ENCODE measurements at regions not wholly inside any gene's neighbourhood (a gene's known extent, or its start where the extent isn't known, plus 50 kb on each side); places are given as distances from the start of the nearest gene placed in this dataset.
"Not testable (repeated sequence)": the region's sequence is repeated elsewhere in the genome, so short reads cannot be mapped to it uniquely, and the experiment has no call there.

DNA sequence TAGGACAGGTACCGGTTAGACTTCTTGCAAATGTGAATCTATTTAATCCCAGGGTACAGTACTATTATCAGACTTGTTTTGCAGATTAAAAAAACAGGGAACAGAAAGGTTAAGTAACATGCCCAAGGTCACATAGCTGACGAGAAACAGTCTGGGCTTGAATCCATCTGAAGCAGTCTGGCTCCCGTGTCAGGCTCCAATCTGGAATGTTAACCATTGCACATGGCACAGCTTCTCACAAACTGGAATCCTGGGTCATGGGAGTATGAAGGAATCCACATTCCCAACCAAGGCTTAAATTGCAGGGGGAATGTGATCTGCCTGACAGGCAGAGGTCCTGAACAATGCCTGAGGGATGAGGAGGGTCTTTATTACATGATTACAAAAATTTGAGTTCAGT lies 187.5 kb upstream of the SPTLC3 start:
- DNase-seq (ENCODE audit: low read depth): no peak

DNA sequence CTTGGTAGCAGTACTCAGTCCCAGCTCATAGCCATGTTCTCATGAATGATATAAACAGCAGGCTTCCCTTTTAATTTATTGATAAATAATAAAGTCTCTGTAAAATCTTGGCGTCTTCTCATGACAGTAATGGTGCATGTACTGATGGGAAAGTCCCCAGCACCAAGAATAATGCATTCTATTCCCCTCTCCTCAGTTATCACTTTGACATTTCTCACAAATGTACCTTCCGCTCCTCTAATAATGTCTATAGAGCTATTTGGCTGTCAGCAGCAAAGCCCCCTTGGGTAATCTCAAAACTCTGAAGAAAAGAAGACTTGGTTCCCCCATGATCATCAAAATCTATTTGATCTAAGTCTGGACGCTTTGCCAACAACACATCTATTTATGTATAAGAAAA lies 185.0 kb upstream of the SPTLC3 start:
- DNase-seq (ENCODE audit: low read depth): no peak

DNA sequence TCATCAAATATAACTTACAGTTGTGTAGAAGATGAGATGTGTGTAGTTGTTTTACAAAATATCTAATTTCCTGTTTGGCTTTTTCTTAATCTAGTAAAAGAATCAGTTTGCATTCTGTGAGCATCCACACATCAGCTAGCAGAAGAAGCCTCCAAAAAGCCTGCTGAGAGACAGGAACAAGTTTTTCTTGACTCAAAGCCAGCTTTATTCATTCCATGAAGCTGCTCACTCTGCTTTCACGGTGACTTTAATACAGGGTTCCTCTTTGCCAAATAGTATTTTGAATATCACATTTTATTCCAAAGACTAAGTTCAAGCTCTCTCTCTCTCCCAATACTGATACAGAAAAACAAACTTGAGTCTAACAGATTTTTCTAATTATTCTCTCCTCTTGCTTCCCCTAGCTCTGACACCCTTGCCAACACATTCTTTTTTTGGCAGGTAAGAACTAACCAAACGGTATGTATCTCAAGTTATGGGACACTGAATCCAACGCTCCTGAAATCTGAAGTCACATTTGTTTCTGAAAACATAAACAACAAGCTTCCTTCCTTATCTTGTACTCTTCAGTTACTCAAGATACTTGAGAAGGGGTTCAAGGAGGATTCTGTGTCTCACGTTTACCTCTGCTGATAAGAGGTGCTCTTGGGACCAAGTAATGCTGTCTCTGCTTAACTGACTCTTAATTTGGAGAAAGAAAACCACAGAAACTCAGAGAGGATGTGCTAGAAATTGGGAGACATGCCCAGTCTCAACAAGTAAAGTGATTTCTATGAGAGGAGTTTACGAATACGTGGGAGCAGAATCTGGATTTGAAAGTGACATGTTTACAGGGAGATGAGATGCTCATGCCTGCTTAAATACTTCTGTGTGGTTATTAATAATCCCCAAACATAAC lies 184.2 kb upstream of the SPTLC3 start:
- no peak for DNase-seq (ENCODE audit: low read depth)

DNA sequence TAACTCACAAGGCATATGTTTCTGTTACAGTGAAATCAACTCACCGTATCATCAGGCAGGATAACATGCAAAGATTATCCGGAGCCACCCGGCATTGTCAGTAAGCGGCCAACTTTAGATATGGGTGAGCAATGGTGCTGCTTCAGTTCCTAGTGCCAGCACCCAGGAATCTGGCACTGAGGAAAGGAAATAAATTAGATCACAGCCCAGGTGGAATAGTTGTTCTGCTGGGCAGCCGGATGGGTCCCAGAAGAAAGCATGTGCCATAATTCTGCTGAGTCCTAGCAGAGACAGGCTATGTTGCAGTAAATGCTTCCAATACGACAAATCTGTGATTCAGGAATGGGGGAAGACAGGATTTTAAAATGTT lies 183.6 kb upstream of the SPTLC3 start:
- DNase-seq (ENCODE audit: low read depth): no peak

DNA sequence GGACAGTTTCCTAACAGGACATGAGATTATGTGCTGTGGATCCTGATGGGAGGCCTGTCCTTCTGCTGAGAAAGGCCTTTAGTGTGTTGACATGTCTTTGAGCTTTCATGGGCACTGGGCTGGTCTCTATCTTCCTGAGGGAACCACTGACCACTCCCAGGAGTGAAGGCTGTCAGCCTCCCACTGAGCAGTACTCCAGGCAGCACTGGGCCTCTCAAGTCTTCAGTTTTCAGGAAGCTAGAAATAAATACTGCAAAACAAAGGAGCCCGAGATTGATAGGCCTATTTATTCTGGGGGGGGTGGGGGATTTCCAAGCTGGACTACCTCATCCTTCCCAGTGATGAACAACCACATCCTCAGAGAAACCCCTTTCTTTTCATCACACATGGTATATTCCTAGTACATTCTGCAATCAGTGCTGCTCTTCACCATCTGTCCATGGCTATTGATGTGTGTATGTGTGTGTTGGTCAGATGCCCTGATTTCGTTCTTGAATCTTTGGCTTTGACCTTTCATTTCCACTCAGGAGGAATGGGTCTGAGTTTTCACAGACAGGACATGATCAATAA lies 180.9 kb upstream of the SPTLC3 start:
- no peak for DNase-seq (ENCODE audit: low read depth)

DNA sequence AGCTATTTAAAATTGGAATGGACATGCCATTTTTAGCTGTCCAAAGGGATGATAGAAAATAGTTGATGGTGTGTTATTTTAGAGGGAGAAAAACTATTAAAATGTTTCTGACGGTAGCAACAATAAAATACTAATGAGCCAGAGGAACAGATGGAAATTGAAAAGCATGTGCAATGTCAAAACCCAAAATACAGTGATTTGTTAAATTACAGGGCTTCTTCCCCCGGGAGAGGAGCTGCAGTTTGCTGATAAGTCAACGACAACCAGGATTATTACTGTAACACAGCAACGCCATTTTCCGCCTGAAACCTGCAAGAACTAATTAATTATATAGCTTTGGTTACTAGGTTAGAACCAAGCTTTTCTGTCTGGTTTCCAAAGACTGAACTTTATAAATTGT lies 179.6 kb upstream of the SPTLC3 start:
- DNase-seq (ENCODE audit: low read depth): no peak

DNA sequence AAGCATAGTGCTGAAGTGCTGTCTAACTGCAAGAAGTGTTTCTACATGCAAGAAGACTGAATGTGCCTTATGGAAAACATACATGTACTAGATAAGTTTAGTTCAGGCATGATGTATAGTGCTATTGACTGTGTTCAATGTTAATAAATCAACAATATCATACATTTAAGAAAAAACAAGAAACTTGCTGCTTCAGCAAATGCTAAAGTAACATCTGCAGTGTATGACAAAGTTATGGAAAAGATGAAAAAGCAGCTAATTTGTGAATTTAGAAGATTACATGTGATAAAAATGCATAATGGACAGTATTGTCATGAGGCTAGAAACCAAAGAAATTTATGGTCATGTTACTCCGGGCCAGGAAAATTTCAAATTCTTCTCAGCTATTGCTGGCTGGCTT lies 174.9 kb upstream of the SPTLC3 start:
- DNase-seq (ENCODE audit: low read depth): no peak

DNA sequence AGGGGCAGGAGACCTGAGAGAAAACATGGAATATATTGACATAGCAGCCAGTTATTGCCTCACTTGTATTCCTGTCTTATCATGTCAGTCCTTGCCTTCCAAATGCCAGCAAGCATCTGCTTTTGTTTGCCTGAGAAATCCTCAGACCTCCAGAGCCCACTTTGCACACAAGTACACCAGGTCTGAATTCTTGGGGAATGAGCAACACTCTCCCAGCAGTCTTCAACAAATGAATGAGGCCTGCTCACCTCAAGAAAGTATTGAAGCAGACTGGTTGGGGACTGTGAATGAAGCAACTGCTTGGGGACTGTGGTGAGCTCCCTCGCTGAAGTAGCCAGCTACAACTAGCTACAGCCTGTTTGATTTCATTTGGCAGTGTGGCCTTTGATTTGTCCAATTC lies 172.8 kb upstream of the SPTLC3 start:
- DNase-seq (ENCODE audit: low read depth): no peak

DNA sequence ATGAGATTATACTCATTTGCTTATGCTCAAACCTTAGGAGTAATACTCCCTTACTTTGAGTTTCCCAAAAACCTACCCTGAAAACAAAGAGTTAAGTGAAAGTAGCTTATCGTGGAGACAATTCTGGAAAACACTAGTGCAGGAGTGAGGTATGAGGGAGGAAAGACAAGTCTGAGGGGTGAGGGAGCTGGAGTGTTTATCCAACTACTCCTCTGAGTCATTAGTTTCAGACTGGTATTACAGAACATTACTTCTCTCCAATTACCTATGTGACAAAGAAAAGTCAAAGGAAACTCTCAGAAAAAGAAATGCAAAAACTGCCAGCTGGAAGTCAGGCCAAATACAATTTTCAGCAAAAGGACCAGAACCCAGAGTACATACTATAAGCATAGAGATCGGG lies 171.1 kb upstream of the SPTLC3 start:
- no peak for DNase-seq (ENCODE audit: low read depth)

DNA sequence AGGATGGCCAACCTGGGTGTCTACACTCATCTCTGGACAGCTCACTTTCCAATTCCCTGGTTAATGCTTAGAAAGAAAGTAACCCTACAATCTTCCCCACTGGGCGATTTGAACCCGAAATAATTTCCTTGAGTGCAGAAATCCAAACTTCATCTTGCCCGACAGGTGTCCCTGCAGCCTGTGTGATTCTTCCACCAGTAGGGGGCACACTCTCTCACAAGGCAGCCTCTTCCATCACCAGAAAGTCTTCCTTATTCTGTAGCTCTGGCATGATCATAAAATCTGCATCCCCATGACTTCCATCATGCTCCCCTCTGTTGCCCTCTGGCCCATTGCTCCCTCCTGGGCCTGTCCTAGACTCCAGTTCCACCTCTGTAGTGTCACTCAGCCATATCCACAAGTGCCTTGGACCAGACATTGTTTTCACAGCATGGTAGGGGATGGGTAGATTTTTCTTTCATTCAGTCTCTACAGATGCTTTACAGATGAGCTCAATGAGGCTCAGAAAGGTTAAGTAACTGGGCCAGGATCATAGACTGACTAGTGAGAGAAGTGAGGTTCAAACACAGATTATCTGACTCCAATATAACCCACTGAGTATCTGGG lies 170.4 kb upstream of the SPTLC3 start:
- DNase-seq (ENCODE audit: low read depth): no peak

DNA sequence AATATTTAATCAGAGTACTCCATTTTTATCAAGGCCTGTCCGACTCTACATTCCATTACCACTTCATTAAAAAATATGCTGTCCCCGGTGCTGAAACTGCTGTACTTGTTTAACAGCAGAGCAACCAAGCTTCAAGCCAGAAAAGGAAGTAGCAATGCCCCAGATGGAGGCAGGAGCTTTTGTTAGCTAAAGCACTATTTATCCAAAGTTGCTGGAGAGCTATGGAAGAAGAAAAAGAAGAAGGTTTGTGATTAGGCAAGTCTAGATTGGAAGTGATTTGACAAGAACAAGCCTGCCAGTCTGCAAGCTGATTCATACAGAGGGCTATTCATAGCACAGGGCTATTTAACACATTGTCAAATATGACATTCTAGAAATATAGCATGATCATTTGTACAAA lies 160.9 kb upstream of the SPTLC3 start:
- no peak for DNase-seq (ENCODE audit: low read depth)

DNA sequence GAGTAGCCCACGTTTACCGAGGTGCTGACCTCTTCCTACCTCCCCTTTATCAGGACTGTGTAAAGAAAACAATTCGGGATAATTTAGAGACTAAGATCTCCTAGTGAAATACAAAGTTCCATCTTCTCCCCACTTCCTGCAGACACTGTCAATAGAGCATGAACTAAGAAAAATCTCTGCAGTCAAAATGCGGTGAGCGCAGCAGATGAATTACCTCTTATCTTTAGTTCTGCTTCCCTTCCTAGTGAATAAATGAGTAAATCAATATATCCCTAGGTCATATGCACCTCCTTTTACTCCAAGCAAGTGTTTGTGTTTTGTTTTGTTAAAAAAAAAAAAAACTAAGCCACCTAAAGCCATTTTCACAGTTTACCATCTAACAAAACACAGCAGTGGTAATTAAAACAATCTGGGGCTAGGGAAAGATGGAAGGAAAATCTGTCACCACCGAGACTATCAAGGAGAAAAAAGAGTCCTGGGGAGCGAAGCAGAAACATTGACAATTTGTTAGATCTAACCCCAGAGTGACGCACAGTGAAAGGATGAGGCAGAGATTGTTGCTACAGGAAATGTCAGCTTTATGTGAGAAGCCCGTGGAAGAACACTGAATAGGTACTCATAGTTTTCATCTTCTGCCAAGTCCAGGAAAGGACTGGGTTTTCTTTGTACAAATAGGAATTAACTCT lies 159.4 kb upstream of the SPTLC3 start:
- no peak for DNase-seq (ENCODE audit: low read depth)

DNA sequence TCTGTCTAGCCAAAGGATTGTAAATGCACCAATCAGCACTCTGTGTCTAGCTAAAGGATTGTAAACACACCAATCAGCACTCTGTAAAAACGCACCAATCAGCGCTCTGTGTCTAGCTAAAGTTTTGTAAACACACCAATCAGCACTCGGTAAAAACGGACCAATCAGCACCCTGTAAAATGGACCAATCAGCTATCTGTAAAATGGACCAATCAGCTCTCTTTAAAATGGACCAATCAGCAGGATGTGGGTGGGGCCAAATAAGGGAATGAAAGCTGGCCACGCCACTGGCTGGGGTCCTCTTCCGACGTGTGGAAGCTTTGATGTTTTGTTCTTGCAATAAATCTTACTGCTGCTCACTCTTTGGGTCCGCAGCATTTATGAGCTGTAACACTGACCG lies 151.1 kb upstream of the SPTLC3 start:
- not testable (repeated sequence) for DNase-seq (ENCODE audit: low read depth)

DNA sequence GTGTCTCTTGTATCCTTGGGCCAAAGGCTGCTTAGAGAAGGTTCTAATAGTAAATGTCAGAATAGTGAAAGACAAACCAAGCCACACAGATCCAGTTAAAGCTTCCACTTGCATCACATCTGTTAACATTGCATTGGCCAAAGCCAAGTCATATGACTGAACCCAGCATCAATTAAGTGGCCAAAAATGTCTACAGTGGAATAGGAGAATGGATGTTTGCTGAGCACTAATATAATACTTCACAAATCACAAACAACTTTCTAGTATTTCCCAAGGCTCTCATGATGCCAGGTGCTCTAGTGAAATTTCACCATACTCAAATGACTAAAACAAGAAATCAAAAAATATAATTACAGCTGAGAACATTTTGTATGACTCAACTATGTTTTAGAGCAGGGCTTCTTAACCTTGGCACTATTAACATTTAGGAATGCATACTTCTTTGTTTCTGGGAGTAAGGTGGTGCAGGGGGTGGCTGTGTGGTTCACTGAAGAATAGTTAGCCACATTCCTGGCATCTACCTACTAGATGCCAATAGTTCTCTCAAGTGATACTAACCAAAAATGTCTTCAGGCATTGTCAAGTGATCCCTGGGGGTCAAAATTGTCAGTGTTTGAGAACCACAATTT lies 148.0 kb upstream of the SPTLC3 start:
- no peak for DNase-seq (ENCODE audit: low read depth)

DNA sequence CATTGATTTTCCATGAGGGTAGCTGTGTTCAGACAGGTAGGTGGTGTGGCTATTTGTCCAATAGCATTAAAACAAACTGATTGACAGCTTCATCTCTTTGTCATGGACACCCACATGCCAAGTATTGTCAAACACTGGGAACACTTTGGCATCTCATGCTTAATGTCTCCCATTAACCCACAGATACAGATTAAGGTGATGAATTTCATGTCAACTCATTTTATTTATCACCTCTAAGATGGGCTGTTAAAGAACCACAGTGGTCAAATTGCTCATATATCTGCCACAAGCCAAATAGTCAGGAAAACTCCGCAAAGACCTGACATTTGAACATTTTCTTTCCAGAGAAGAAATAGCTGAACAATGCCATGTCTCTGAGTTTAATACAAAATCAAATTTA lies 139.1 kb upstream of the SPTLC3 start:
- DNase-seq (ENCODE audit: low read depth): no peak

DNA sequence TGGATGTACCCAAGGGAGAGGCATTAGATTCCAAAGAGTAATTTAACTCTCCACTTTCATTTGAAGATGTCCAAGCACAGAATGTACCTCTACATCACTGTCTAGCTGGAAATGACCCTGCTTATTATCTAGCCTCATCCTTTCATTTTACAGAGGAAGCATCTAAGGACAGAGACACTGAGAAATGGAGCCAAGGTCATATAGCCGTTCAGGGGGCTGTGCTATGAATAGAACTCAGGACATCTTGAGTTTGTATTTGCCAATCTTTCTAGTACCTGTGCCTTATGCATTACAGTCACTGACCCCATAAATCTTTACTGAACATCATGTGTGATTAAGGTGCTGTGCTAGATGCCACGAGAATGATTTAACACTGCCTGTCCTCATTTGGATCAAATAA lies 138.2 kb upstream of the SPTLC3 start:
- no peak for DNase-seq (ENCODE audit: low read depth)

DNA sequence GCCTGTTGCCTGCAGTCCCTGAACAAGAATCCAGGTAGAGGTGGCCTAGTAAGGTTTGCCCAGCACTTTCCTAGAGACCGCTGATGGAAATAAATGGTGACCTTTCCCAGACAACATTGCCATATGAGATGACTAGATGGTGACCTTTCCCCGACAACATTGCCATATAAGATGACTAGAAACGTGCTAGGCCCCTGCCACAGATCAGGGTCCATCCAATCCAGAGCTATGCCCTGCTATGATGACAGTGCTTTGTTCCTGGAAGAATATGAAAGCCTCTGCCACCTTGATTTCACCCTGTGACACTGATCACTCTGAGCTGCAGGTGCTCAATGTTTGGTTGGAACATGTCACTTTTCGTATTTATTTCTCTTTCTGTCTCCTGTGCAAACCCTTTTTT lies 133.8 kb upstream of the SPTLC3 start:
- DNase-seq (ENCODE audit: low read depth): no peak

DNA sequence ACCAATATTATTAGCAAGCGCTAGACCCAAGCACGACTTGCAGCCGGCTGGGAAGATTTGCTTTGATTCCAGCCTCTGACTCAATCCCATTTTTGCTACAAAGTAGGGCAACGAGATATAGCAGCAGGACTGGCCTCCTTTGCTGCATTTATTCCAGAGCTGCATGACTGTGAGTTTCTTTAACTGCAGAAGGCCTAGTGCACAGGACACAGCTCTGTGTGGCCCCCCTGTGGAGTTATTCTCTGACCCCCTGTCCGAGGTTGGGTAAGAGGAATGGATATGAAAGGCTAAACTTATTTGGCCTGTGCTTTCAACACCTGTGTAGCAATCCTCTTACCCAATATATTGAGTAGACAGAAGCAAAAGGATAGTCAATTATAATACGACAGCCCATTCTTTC lies 133.3 kb upstream of the SPTLC3 start:
- no peak for DNase-seq (ENCODE audit: low read depth)

DNA sequence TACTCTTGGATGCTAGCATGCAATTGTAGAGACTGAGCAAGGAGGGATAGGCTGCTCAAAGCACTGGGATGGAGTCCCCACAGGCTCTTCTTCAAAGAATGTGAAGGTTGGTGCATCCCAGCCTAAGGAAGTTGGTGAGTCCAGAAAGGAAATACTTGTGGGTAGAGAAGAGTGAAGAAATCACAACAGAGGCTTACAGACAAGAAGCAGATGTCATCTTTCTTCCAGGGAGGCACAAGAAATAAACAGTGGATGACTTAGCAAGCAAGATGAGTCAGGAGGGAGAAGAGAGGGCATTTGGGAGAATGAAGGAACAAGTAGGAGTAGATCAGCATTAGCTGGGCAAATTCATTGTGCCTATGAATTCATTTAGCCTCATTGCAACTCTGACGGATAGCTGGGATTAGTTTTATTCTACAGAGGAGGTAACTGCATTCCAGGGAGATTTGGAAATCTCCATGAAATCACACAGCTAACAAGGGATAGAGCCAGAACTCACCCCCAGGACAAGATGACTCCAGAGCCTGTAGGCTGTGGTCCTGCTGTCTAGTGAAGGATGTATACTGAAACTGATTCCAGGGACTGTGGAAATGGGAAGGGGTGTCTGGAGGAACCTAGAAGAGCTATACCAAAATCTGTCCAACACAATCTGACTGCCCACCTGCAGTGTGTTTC lies 125.8 kb upstream of the SPTLC3 start:
- DNase-seq (ENCODE audit: low read depth): no peak

DNA sequence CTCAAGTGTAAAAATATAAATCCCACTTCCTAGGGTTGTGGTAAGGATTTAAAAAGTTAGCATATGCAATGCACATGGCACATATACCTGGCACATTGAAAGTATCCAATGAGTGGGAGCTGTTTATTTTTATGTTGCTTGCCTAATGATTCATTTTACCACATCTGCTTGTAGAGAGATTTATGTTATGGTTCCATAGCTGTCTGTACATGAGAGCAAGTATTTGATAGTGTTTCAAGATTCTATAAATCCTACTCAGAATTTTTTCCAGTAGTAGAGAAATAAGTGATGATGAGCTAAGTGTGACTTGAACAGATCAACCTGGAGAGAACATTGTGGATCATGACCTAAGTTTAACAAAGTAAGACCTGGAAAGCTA lies 125.3 kb upstream of the SPTLC3 start:
- no peak for DNase-seq (ENCODE audit: low read depth)

DNA sequence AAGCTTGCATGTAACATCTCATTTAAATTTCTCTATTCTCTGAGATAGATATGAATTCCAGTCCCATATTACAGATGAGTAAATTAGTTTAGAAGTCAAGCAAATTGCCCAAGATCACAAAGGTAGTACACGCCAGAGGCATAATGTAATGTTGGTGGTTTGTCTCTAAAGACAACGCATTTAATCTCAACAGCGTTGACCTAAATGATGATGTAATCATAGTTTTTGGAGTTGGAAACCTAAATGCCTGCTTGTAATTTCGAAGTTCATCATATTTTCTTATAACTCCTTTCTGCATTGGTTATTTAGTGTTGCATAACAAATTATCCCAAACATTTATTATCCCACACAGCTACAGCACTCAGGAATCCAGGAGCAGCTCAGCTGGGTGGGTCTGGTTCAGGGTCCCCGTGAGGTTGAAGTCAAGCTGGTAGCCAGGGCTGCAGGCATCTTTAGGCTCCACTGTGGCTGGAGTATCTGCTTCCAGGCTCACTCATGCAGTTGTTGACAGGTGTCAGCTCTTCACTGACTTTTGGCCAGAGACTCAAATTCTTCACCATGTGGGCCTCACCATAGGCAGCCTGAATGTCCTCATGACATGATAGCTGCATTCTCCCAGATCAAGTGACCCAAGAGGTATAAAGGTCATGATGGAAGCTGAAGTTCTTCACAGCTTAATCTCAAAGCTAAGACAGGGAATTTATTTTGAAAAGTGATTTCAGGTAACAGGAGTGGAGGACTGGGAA lies 122.0 kb upstream of the SPTLC3 start:
- DNase-seq (ENCODE audit: low read depth): no peak

Measured in stimulated activated CD8-positive, alpha-beta memory T cell treated with anti-CD3 and anti-CD28 coated beads, Interleukin-12 subunit alpha, Interleukin-12 subunit beta, amount 100 ng/mL, for 1 hour (primary cell).